HG03066 (cell line): ENCODE measurements at regions not wholly inside any gene's neighbourhood (a gene's known extent, or its start where the extent isn't known, plus 50 kb on each side); places are given as distances from the start of the nearest gene placed in this dataset.
A peak's percentile ranks its signal among the peaks of the same experiment; 100 is the strongest.
"Not testable (repeated sequence)": the region's sequence is repeated elsewhere in the genome, so short reads cannot be mapped to it uniquely, and the experiment has no call there.

ENCODE experiments used
- ATAC-seq: cut with Tn5 transposase; IDR thresholded peaks from one replicate; pipeline ENCODE4 v1.9.1; 2021; ENCODE audit warnings: low read depth; ENCODE audit not compliant: unreplicated experiment

DNA sequence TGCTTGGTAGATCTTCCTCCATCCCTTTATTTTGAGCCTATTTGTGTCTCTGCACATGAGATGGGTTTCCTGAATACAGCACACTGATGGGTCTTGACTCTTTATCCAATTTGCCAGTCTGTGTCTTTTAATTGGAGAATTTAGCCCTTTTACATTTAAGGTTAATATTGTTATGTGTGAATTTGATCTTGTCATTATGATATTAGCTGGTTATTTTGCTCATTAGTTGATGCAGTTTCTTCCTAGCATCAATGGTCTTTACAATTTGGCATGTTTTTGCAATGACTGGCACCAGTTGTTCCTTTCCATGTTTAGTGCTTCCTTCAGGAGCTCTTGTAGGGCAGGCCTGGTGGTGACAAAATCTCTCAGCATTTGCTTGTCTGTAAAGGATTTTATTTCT, 72.4 kb downstream of the HNRNPD start:
- ATAC-seq, result not testable (repeated sequence)

DNA sequence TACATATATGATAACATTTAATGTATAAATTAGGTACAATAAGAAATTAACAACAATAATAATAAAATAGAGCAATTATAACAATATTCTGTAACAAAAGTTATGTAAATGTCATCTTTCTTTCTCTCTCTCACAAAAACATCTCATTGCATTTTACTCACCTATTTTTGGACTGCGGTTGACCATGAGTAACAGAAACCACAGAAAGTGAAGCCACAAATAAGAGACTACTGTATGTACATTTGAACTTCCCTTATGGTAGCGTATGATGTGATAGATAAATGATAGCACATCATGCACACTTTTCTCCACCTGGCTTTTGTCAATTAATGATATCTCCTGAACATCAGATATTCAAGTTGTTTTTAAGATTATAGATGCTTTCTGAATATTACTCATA, 80.5 kb downstream of the HNRNPD start:
- ATAC-seq, result peak; percentile 100

DNA sequence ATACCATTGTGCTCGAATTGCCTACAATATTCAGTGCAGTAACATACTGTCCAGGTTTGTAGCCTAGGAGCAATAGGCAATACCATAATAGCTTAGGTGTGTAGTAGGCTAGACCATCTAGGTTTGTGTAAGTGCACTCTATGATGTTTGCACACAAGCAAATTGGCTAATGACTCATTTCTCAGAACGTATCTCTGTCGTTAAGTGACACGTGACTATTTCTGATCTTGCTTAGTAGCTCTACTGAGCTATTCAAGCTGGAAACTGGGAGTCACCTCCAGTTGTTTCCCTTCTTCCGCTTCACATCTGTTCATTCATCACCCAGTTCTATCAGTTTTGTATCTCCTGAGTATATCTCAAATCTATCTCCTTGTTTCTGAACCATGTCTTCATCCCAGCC, 86.1 kb downstream of the HNRNPD start:
- no peak for ATAC-seq

DNA sequence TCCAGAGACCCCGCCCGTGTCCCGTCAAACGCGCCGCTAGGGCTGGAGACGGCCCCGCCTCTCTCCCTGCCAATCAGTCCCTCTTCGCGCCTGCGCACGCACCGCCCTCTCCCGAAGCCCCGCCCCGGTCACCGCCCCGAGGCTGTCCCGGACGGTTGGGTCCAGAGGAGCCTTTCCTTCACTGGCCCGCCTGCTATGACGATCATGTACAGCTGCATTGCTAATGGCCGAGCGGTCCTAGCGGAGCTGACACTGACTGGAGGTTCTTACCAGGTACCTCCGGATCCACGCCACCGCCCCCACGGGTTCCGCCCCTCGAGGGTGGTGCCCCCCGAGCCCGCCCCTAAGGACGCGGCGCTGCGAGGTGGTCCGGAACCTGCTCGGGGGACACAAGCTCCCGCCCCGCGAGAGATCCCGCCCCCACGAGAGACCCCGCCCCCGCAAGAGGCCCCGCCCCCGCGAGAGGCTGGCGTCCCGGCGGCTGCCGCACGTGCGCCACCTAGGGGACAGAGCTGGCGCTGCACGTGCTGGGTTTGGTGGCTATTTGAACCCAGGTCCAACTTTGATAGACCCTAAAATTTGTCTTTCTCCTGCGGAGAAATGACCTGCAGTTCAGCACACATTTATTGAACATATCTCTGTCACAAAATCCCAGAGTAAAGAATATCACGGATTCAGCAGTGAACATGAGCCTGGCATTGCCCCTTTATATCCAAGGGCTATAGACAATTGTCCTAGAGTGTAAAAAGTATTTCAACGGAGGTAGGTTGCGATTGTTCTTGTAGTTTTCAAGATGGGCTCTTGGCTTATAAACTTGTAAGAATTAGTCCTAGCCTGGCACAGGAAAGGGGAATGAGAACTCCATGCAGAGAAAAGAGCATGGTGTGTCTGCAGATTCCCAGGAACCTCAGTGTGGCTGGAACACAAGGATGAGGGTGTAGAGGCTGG, 88.7 kb downstream of the HNRNPD start:
- ATAC-seq, result peak; percentile 99

DNA sequence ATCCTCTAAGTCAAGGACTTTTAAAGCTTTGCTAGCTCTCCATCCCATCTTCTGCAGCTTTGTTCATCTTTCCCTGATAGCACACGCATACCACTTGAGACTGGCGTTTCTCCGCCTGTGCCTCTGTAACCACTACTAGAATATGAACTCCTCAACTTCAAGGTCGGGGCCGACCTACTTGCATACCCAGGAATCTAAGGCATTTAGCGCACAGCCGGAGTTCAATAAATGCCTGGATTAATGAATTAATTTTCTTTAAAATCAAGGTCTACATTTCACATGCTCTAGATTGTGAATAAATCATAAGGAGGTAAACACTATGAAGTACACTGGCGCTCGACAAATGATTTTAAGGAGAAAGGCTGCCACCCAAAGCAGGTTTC, 89.3 kb downstream of the HNRNPD start:
- no peak for ATAC-seq

DNA sequence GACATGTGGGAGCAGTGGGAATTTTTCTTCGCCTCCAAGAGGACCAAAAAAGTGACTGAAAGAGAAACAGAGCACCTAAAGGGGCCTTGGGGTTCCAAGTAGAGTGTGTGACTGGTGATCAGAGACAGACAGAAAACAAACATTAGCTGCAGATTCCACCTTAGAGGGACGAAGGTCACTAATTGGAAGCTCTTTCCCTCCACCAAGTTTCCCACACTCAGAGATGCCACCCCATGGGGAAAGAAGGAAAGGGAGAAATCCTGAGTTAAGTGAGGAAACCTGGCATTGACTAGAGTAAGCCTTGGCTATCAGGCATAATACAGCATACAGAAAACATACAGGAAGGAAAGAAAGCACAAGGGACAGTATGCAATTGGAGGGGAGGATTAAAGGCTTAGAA, 90.9 kb downstream of the HNRNPD start:
- no peak for ATAC-seq

DNA sequence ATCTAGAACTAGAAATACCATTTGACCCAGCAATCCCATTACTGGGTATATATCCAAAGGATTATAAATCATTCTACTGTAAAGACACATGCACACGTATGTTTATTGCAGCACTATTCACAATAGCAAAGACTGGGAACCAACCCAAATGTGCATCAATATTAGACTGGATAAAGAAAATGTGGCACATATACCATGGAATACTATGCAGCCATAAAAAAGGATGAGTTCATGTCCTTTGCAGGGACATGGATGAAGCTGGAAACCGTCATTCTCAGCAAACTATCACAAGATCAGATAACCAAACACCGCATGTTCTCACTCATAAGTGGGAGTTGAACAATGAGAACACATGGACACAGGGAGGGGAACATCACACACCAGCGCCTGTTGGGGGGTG, 94.2 kb downstream of the HNRNPD start:
- ATAC-seq, result not testable (repeated sequence)

DNA sequence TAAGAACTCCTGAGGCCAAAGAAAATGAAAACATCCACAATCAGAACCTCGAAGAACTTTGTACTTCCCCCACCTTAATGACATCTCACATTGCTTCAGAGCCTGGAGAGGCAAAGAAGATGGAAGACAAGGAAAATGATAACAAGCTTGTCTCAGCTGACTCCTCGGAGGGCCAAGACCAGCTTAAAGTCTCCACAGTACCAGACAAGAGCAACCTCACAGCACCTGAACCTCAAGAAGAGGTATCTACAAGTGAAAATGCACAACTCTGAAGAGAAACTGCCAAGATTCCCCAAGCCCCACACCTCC, 97.5 kb downstream of the HNRNPD start:
- no peak for ATAC-seq

DNA sequence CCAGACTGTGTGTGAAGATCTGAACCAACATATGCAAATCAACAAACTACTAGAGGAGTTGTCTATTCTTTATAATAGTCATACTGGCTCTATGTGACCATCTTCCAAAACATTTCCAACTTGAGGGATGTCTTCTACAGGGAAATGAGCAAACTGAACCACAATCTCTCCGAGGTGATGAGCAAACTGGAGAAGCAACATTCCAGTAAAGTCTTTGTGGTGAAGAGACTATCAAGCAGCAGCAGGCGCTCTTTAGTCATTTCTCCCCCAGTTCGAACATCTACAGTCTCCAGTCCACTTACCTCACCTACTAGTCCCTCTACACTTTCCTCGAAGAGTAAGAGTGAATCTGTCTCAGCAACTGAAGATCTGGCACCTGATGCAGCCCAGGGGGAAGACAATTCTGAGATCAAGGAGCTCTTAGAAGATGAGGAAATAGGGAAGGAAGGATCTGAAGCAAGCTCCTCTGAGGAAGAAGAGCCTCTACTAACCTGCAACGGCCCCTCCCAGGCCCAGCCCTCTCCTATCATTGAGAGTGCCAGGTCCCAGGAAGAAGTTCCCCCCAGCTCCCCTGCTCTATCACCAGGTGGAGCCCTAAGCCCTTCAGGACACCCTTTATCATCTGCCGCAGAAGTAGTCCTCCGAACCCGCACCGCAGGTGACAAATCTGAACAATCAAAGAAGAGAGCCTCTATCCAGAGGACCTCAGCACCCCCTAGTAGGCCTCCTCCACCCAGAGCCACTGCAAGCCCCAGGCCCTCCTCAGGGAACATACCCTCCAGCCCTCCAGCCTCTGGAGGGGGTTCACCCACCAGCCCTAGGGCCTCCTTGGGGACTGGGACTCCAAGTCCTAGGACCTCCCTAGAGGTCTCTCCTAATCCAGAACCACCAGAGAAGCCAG, 98.1 kb downstream of the HNRNPD start:
- no peak for ATAC-seq

DNA sequence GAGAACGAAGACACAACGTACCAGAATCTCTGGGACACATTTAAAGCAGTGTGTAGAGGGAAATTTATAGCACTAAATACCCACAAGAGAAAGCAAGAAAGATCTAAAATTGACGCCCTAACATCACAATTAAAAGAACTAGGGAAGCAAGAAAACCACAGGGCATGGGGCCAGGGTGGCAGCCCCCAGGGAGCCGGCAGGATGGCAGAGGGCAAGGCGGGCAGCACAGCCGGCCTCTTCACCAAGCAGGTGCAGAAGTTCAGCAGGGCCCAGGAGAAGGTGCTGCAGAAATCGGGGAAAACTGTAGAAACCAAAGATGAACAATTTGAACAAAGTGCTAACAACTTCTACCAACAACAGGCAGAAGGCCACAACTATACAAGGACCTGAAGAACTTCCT, 99.1 kb downstream of the HNRNPD start:
- ATAC-seq, result not testable (repeated sequence)

DNA sequence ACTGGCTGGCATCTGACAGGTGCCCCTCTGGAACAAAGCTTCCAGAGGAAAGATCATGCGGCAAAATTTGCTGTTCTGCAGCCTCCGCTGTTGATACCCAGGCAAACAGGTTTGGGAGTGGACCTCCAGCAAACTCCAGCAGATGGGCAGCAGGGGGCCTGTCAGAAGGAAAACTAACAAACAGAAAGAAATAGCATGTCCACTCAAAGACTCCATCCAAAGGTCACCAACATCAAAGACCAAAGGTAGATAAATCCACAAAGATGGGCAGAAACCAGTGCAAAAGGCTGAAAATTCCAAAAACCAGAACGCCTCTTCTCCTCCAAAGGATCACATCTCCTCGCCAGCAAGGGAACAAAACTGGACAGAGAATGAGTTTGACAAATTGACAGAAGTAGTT, 101.3 kb downstream of the HNRNPD start:
- not testable (repeated sequence) for ATAC-seq

DNA sequence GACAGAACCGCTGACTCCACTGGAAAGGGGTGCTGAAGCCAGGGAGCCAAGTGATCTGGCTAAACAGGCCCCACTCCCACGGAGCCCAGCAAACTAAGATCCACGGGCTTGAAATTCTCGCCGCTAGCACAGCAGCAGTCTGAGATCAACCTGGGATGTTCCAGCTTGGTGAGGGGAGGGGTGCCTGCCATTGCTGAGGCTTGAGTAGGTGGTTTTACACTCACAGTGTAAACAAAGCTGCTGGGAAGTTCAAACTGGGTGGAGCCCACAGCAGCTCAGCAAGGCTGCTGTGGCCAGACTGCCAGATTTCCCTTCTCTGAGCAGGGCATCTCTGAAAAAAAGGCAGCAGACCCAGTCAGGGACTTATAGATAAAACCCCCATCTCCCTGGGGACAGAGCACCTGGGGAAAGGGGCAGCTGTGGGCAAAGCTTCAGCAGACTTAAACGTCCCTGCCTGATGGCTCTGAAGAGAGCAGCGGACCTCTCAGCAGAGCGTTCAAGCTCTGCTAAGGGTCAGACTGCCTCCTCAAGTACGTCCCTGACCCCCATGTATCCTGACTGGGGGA, 101.8 kb downstream of the HNRNPD start:
- not testable (repeated sequence) for ATAC-seq

DNA sequence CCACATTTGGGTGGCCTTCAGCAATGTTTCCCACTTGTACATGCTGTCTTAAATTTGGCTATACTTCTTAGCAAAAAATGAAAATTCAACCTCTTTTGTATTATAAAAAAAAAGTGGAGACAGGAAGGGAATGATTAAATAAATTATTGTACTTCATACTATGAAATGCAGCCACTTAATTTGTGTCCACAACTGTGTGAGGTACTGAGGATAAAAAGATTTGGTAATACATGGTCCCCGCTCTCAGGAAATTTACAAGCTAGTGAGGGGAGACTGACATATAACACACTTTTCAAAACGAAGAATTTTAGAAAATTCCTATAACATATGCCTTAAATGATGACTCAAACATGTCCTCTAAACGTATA, 105.0 kb downstream of the HNRNPD start:
- no peak for ATAC-seq

DNA sequence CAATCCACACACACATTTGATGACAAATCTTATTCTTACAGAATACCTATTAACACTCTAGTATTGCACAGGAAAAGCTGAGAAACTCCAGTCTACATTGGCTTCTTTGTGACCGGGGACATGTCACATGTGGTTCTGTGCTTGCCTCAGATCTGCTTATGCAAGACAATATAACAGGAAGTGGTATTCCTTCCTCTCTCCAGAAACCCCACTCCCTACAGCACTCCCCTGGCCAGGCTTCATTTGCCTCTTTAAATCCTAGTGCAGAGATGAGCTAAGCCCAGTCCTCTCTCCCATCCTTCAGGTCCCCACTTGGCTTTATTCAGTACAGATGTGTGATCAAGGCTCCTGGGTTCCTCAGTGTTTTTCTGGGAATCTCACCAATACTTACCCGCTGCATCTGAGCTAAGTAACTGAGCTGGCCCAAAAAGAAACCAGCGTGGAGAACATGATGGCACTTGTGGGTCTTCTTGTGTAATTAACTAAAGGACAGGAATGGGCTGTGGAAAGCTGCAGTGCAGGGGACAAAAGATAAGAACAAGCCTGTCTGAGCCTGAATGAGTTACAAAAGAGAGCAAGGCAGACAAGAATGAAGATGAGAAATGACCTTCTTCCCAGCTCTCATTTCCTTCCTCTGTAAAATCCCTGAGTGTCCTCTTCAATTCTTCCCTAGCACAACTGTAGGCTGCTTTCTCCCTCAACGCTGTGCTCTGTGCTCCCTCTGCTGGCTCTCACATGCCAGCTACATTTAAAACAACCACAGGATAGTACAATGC, 105.6 kb downstream of the HNRNPD start:
- peak; percentile 79 for ATAC-seq

DNA sequence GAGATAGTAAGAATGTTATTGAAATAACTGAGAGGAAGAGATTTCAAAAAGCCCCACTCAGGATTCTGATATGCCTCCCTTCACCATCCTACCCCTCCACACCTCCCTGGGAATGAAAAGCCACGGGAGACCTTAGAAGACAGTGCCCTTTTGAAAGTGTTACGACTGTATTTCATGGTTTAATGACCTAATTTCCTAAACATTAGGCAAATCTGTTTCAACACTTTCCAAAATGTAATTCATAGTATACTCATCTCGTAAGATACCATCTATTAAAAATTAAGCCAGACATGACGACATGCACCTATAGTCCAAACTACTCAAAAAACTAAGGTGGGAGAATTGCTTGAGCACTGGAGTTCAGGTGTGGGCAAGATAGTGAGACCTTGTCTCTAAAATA, 106.3 kb downstream of the HNRNPD start:
- ATAC-seq, result no peak

DNA sequence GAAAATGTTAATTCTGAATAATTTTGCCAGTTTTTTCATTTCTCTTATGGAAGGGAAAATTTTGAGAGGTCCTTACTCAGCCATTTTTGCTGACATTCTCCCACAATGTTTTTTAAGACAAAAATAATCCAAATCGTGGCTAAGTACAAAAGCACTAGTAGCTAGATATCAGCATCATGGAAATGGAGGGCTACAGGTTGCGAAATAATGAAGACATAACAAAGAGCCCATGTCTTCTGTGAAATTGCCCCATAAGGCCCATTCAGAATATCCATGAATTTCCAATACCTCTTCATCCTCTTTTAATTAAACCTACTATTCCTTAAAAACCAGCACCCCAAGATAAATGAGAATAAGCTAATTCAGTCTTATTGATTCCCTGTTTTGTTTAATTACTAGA, 107.4 kb downstream of the HNRNPD start:
- no peak for ATAC-seq

DNA sequence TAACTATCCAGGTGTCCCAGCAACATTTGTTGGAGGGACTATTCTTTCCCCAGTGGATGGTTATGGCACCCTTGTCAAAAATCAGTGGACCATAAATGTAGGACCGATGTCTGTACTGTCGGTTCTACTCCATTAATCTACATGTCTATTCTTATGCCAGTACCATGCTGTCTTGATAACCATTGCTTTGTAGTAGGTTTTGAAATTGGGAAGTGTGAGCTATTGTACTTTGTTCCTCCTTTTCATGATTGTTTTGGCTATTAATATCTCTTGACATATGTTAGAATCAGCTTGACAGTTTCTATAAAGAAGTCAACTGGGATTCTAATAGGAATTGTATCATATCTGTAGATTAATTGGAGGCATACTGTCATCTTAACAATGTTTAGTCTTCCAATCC, 112.7 kb downstream of the HNRNPD start:
- no peak for ATAC-seq

DNA sequence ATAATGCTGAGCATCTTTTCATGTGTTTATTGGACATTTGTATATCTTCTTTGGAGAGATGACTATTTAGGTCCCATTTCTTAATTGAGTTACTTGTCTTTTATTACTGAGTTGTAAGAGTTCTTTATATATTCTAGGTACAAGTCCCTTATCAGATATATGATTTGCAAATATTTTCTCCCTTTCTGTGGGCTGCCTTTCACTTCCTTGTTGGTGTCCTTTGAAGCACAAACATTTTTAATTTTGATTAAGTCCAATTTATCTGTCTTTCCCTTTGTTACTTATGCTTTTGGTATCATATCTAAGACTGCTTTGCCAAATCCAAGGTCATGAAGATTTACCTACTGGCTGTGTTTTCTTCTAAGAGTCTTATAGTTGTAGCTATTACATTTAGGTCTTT, 113.2 kb downstream of the HNRNPD start:
- ATAC-seq, result no peak

DNA sequence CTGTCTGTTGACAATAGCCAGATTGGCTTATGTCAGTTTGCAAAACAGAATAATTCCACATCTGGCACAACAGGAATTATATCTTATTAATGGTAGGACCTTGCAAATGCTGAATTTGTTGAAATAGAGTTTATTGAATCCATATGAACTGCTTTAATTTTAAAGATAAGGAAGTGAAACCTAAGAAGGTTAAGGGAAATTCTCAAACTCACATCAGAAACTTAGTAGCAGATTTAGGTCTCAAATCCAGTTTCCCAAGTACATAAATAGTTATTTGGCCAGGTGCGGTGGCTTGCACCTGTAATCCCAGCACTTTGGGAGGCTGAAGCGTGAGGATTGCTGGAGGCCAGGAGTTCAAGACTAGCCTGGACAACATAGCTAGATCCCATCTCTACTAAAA, 117.1 kb downstream of the HNRNPD start:
- no peak for ATAC-seq

DNA sequence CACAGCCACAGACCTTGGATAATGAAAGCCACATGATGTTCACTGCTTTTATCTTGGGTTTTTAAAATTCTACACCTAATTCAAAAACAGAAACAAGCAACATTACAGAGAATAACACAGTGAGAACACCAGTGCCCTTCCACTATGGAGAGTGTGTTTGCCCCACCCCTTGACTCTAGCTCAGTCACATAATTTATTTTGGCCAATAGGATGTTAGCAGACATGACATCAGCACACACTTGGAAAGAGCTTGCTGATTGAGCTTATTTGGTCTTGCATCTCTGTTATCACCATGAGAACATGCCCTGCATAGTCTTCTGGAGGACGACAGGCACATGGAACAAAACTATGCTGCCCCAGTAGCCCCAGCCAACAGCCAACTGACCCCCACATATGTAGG, 118.1 kb downstream of the HNRNPD start:
- ATAC-seq, result no peak
